ENCODE measurements at regions not wholly inside any gene's neighbourhood (a gene's known extent, or its start where the extent isn't known, plus 50 kb on each side); places are given as distances from the start of the nearest gene placed in this dataset.

GRCh38 chr2:192369969-192370368, 175.2 kb upstream of the TMEFF2 start:
- Histone ChIP-seq H3K9me3 (no peaks in the 10 kb centered on the region), H3K4me3 (no peak overlapping the region), H3K27me3 (no peaks in the 10 kb centered on the region), H3K36me3 (no peaks in the 10 kb centered on the region), H3K27ac (no peak overlapping the region), H3K4me1 (no peaks in the 10 kb centered on the region)
- FAIRE-seq (no peak), DNase-seq (no peak), ATAC-seq (no peak)
- WGBS, 2 donors: 63 to 68% methylated on average over 3 of the region's 3 CpGs
- TF ChIP-seq CTCF (IDR thresholded peaks at IDR 0.05): no peak
- intact Hi-C loops (cut with DNase I): no loop called here

GRCh38 chr2:192357217-192357616, 162.5 kb upstream of the TMEFF2 start:
- Histone ChIP-seq H3K4me1 (no peaks in the 10 kb centered on the region), H3K9me3 (no peaks in the 10 kb centered on the region), H3K4me3 (no peak overlapping the region), H3K27me3 (no peaks in the 10 kb centered on the region), H3K27ac (no peak overlapping the region), H3K36me3 (no peaks in the 10 kb centered on the region)
- intact Hi-C loops (cut with DNase I): no loop called here
- no peak for ATAC-seq
- no peak for FAIRE-seq
- TF ChIP-seq CTCF (IDR thresholded peaks at IDR 0.05): no peak
- no peak for DNase-seq
- 47 to 71% methylated on average over 3 of the region's 3 CpGs for WGBS, 2 donors

- FAIRE-seq (no peak), DNase-seq (no peak), ATAC-seq (no peak)
- H3K4me1 ChIP-seq: no peaks in the 10 kb centered on the region
- intact Hi-C loops (cut with DNase I): no loop called here
- H3K4me3 ChIP-seq: no peak overlapping the region
- TF ChIP-seq CTCF (IDR thresholded peaks at IDR 0.05): no peak
- WGBS, 2 donors: 30 to 49% methylated on average over 3 of the region's 3 CpGs
- no peaks in the 10 kb centered on the region for H3K36me3 ChIP-seq
- H3K27me3 ChIP-seq: no peaks in the 10 kb centered on the region
- no peak overlapping the region for H3K27ac ChIP-seq
- no peaks in the 10 kb centered on the region for H3K9me3 ChIP-seq
Measured at GRCh38 chr2:192354512-192355244, 159.9 kb upstream of the TMEFF2 start.

- DNase-seq (no peak), FAIRE-seq (no peak), ATAC-seq (no peak)
- no peaks in the 10 kb centered on the region for H3K27me3 ChIP-seq
- TF ChIP-seq CTCF (IDR thresholded peaks at IDR 0.05): no peak
- intact Hi-C loops (cut with DNase I): no loop called here
- 49% methylated on average over 3 of the region's 3 CpGs for WGBS, 2 donors
- H3K4me1 ChIP-seq: no peaks in the 10 kb centered on the region
- no peak overlapping the region for H3K4me3 ChIP-seq
- no peaks in the 10 kb centered on the region for H3K36me3 ChIP-seq
- no peak overlapping the region for H3K27ac ChIP-seq
- H3K9me3 ChIP-seq: no peaks in the 10 kb centered on the region
Measured at GRCh38 chr2:192347542-192347941, 152.8 kb upstream of the TMEFF2 start.

GRCh38 chr2:192345287-192345686, 150.6 kb upstream of the TMEFF2 start:
- no peaks in the 10 kb centered on the region for H3K27me3 ChIP-seq
- DNase-seq (no peak), FAIRE-seq (no peak), ATAC-seq (no peak)
- 47 to 62% methylated on average over 2 of the region's 2 CpGs for WGBS, 2 donors
- intact Hi-C loops (cut with DNase I): no loop called here
- H3K9me3 ChIP-seq: no peaks in the 10 kb centered on the region
- H3K4me3 ChIP-seq: no peak overlapping the region
- H3K36me3 ChIP-seq: no peaks in the 10 kb centered on the region
- no peak overlapping the region for H3K27ac ChIP-seq
- no peak for TF ChIP-seq CTCF (IDR thresholded peaks at IDR 0.05)
- H3K4me1 ChIP-seq: no peaks in the 10 kb centered on the region
